IMR-90 (cell line): ENCODE measurements at regions not wholly inside any gene's neighbourhood (a gene's known extent, or its start where the extent isn't known, plus 50 kb on each side); places are given as distances from the start of the nearest gene placed in this dataset.

Source experiments
- ATAC-seq: fragments of 200-7000 bp; cut with Tn5 transposase; 2 replicates; pipeline ENCODE4 v1.9.1; 2020; ENCODE audit warnings: low read depth, mild to moderate bottlenecking, moderate library complexity
- BruUV-seq: library from RNA; stranded (reverse); fragments of 400-500 nt; replicated peaks from 2 replicates; lab custom pipeline; 2021; lab: Mats Ljungman, UMichigan
- CTCF ChIA-PET: fragments of 300-600 bp; formaldehyde crosslinking; extraction: SDS; loops from one replicate; lab custom pipeline; 2021; ENCODE audit warnings: antibody characterized with exemption; lab: Yijun Ruan, JAX
- POLR2A ChIA-PET: fragments of 300-600 bp; sonication (Branson Sonifier 250); formaldehyde crosslinking; loops from one replicate; lab custom pipeline; 2022; ENCODE audit warnings: antibody characterized with exemption; ENCODE audit not compliant: unreplicated experiment; lab: Charles Lee
- DNase-seq: peaks from one replicate; pipeline ENCODE4 v3.0.0; 2013
- H2AFZ ChIP-seq: replicated peaks from 2 replicates; pipeline ENCODE3; 2013; ENCODE audit warnings: low read length, mild to moderate bottlenecking; ENCODE audit not compliant: poor library complexity
- H2AK5ac ChIP-seq: 2 replicates; pipeline ENCODE4 v1.6.1; 2013; ENCODE audit warnings: low read depth, low read length, inconsistent platforms
- H2AK9ac ChIP-seq: replicated peaks from 2 replicates; pipeline ENCODE3; 2013; ENCODE audit warnings: mild to moderate bottlenecking, low read depth, low read length, moderate library complexity; ENCODE audit not compliant: poor library complexity
- H2BK120ac ChIP-seq: 2 replicates; pipeline ENCODE4 v1.6.1; 2013; ENCODE audit warnings: low read depth, low read length, inconsistent platforms
- H2BK15ac ChIP-seq: 3 replicates; pipeline ENCODE4 v1.6.1; 2013; ENCODE audit warnings: low read depth, low read length, inconsistent platforms
- H2BK20ac ChIP-seq: 2 replicates; pipeline ENCODE4 v1.6.1; 2013; ENCODE audit warnings: low read depth, mild to moderate bottlenecking, inconsistent platforms, low read length, moderate library complexity
- H2BK5ac ChIP-seq: 2 replicates; pipeline ENCODE4 v1.6.1; 2013; ENCODE audit warnings: mild to moderate bottlenecking, low read depth, low read length, inconsistent platforms; ENCODE audit not compliant: poor library complexity, severe bottlenecking
- H3K14ac ChIP-seq: replicated peaks from 2 replicates; pipeline ENCODE4 v1.6.1; 2013; ENCODE audit warnings: low read depth, low read length, inconsistent platforms
- H3K18ac ChIP-seq: 2 replicates; pipeline ENCODE4 v1.6.1; 2013; ENCODE audit warnings: low read depth, low read length, control low read depth
- H3K23ac ChIP-seq: 2 replicates; pipeline ENCODE4 v1.6.1; 2013; ENCODE audit warnings: low read depth, low read length, inconsistent platforms
- H3K27ac ChIP-seq: 2 replicates; pipeline ENCODE4 v1.5.1; 2013; ENCODE audit warnings: mild to moderate bottlenecking, control low read depth, low read length; ENCODE audit not compliant: insufficient read depth
- H3K27me3 ChIP-seq: 2 replicates; pipeline ENCODE4 v1.6.1; 2013; ENCODE audit warnings: low read length; ENCODE audit not compliant: control insufficient read depth, insufficient read depth
- H3K36me3 ChIP-seq: 2 replicates; pipeline ENCODE4 v1.6.1; 2013; ENCODE audit warnings: low read length, mixed read lengths; ENCODE audit not compliant: control insufficient read depth, insufficient read depth
- H3K4ac ChIP-seq: 2 replicates; pipeline ENCODE4 v1.6.1; 2013; ENCODE audit warnings: low read depth, low read length, inconsistent platforms
- H3K4me1 ChIP-seq: 2 replicates; pipeline ENCODE4 v1.6.1; 2013; ENCODE audit warnings: low read length, mixed read lengths; ENCODE audit not compliant: control insufficient read depth, insufficient read depth
- H3K4me2 ChIP-seq: 2 replicates; pipeline ENCODE4 v1.6.1; 2013; ENCODE audit warnings: low read depth, mild to moderate bottlenecking, control low read depth, low read length, moderate library complexity
- H3K4me3 ChIP-seq: 2 replicates; pipeline ENCODE4 v1.5.1; 2013; ENCODE audit warnings: low read depth, mild to moderate bottlenecking, control low read depth, low read length, moderate library complexity; ENCODE audit not compliant: insufficient read depth
- H3K56ac ChIP-seq: 2 replicates; pipeline ENCODE4 v1.6.1; 2013; ENCODE audit warnings: low read length, inconsistent platforms; ENCODE audit not compliant: insufficient read depth; ENCODE audit errors: extremely low read depth
- H3K79me1 ChIP-seq, 2 experiments: 2 replicates each; pipeline ENCODE4 v1.6.1; 2013; ENCODE audit warnings: low read length in 2 of 2, inconsistent platforms in 1 of 2, low read depth in 1 of 2
- H3K9ac ChIP-seq: 2 replicates; pipeline ENCODE4 v1.6.1; 2013; ENCODE audit warnings: low read depth, low read length, control low read depth
- H3K9me1 ChIP-seq: 2 replicates; pipeline ENCODE4 v1.6.1; 2013; ENCODE audit warnings: low read length, inconsistent platforms; ENCODE audit not compliant: insufficient read depth
- H3K9me3 ChIP-seq: 2 replicates; pipeline ENCODE4 v1.6.1; 2013; ENCODE audit warnings: low read length; ENCODE audit not compliant: control insufficient read depth, insufficient read depth
- H4K20me1 ChIP-seq: 2 replicates; pipeline ENCODE4 v1.6.1; 2013; ENCODE audit warnings: low read length, inconsistent platforms; ENCODE audit not compliant: insufficient read depth
- H4K5ac ChIP-seq: 2 replicates; pipeline ENCODE4 v1.6.1; 2013; ENCODE audit warnings: mild to moderate bottlenecking, low read depth, low read length, control low read depth
- H4K8ac ChIP-seq, 2 experiments: 2 replicates each; pipeline ENCODE4 v1.6.1; 2013; ENCODE audit warnings: low read depth in 2 of 2, low read length in 2 of 2, control low read depth in 1 of 2, inconsistent platforms in 1 of 2
- H4K91ac ChIP-seq: 2 replicates; pipeline ENCODE4 v1.6.1; 2013; ENCODE audit warnings: low read depth, low read length, inconsistent platforms; ENCODE audit not compliant: insufficient read depth
- BHLHE40 ChIP-seq: fragments of 150-350 bp; IDR thresholded peaks from 2 replicates; pipeline ENCODE4 v1.6.1; 2016; ENCODE audit warnings: mild to moderate bottlenecking, low read depth, low read length
- USF2 ChIP-seq: fragments of 150-350 bp; IDR thresholded peaks from 2 replicates; pipeline ENCODE4 v1.6.1; 2017; ENCODE audit warnings: mild to moderate bottlenecking, antibody characterized with exemption, low read length, low read depth
- WGBS, 2 experiments: methylation state at CpG; one replicate each; pipeline versions ENCODE4 v1.1.5 to v1.1.7; 2013; ENCODE audit warnings: missing lambda C conversion rate in 2 of 2; ENCODE audit not compliant: insufficient read length in 1 of 2; ENCODE audit errors: extremely low coverage in 2 of 2; 5-methylcytosine and 5-hydroxymethylcytosine counted together
- dilution Hi-C: fragments of 300-500 bp; cut with HindIII; formaldehyde crosslinking; loops from one replicate; pipeline ENCODE4 v1.14.3; 2018; ENCODE audit warnings: low sequenced_read_pairs; ENCODE audit not compliant: unreplicated experiment
- in situ Hi-C: fragments of 300-500 bp; cut with MboI; formaldehyde crosslinking; loops from 3 replicates; pipeline ENCODE4 v1.14.3; 2019; ENCODE audit warnings: low sequenced_read_pairs, inconsistent platforms, mixed read lengths
- intact Hi-C: fragments of 100-400 bp; cut with micrococcal nuclease; formaldehyde crosslinking; loops from 2 replicates; pipeline ENCODE4 v1.10.0; 2022

GRCh38 chr9:106310782-106311181 lies 552.2 kb upstream of the ZNF462 start:
- Histone ChIP-seq H3K27ac (no peak overlapping the region), H4K20me1 (no peaks in the 10 kb centered on the region), H3K4me1 (no peaks in the 10 kb centered on the region), H2BK120ac (no peak overlapping the region), H3K9ac (no peak overlapping the region), H2BK20ac (no peak overlapping the region), H3K23ac (no peak overlapping the region), H3K56ac (no peak overlapping the region), H2BK15ac (no peak overlapping the region), H3K36me3 (no peaks in the 10 kb centered on the region), H3K4me3 (no peak overlapping the region), H4K91ac (no peak overlapping the region), H2AK9ac (no peak overlapping the region), H3K9me1 (no peaks in the 10 kb centered on the region), H3K4ac (no peak overlapping the region), H4K5ac (no peak overlapping the region), H3K27me3 (no peaks in the 10 kb centered on the region), H3K4me2 (no peak overlapping the region), H2AK5ac (no peak overlapping the region), H2AFZ (no peak overlapping the region), H3K18ac (no peak overlapping the region), H3K14ac (no peak overlapping the region), H3K9me3 (peaks cover 7% of the 10 kb centered on the region; the same call in 1 of the 2 replicates), H2BK5ac (no peak overlapping the region), H3K79me1 (no peaks in the 10 kb centered on the region), H4K8ac (no peak overlapping the region)
- no peak for ATAC-seq
- WGBS, 2 experiments: no CpG with 5 or more reads among the region's 1 CpG
- intact Hi-C loops: no loop called here
- dilution Hi-C loops: no loop called here
- ChIA-PET CTCF (no interaction called here), POLR2A (no interaction called here)
- BruUV-seq: no TSS peak
- in situ Hi-C loops: no loop called here
- TF ChIP-seq USF2 (no peak), BHLHE40 (no peak)
- DNase-seq: no peak
